Right lobe of liver (tissue), 4 donors: ENCODE measurements at regions not wholly inside any gene's neighbourhood (a gene's known extent, or its start where the extent isn't known, plus 50 kb on each side); places are given as distances from the start of the nearest gene placed in this dataset.

Source experiments
- CTCF ChIP-seq, 4 donors: fragments of 200-600 bp in 3 of 4; fragments of 450-650 bp in 1 of 4; IDR thresholded peaks; one replicate each; pipeline versions ENCODE4 v1.5.1 to v1.8.0; 2016 to 2022; ENCODE audit warnings: antibody characterized with exemption in 4 of 4, mild to moderate bottlenecking in 2 of 4
- POLR2A ChIP-seq: fragments of 450-650 bp; IDR thresholded peaks from one replicate; pipeline ENCODE4 v1.6.1; 2017; ENCODE audit warnings: antibody characterized with exemption, mild to moderate bottlenecking
- donor health status: DM: no; HTN: no; CAD: no.
- donor health status: DM: no; HTN: no; CAD: no.
- donor health status: DM: no; HTN: yes; CAD: no.

- no peak for TF ChIP-seq CTCF (IDR thresholded peaks at IDR 0.05)
- no peak for TF ChIP-seq POLR2A
Observed at GRCh38 chr4:178554352-178554751, 1112.1 kb upstream of the AGA start.
